COR-L47 (cell line): ENCODE measurements at regions not wholly inside any gene's neighbourhood (a gene's known extent, or its start where the extent isn't known, plus 50 kb on each side); places are given as distances from the start of the nearest gene placed in this dataset.

Experiments used
- DNase-seq: peaks from one replicate; lab custom pipeline; 2025; lab: John Stamatoyannopoulos, UW

- DNase-seq = no peak
Observed at GRCh38 chr18:45266023-45266422, 349.3 kb upstream of the SLC14A2 start.

- DNase-seq = no peak
Observed at GRCh38 chr18:45267622-45268021, 347.7 kb upstream of the SLC14A2 start.

GRCh38 chr18:45268583-45268982, 346.7 kb upstream of the SLC14A2 start:
- no peak for DNase-seq

- no peak for DNase-seq
Observed at GRCh38 chr18:45270289-45270771, 344.9 kb upstream of the SLC14A2 start.

- DNase-seq = no peak
Observed at GRCh38 chr18:45274026-45274425, 341.2 kb upstream of the SLC14A2 start.

GRCh38 chr18:45275367-45276113, 339.7 kb upstream of the SLC14A2 start:
- DNase-seq = no peak

GRCh38 chr18:45276878-45277277, 338.4 kb upstream of the SLC14A2 start:
- no peak for DNase-seq

GRCh38 chr18:45277908-45278307, 337.4 kb upstream of the SLC14A2 start:
- no peak for DNase-seq

- no peak for DNase-seq
Observed at GRCh38 chr18:45280481-45281276, 334.6 kb upstream of the SLC14A2 start.

- no peak for DNase-seq
Observed at GRCh38 chr18:45282101-45282812, 333.0 kb upstream of the SLC14A2 start.

- no peak for DNase-seq
Observed at GRCh38 chr18:45284174-45284573, 331.1 kb upstream of the SLC14A2 start.

GRCh38 chr18:45284851-45285250, 330.4 kb upstream of the SLC14A2 start:
- DNase-seq = no peak

- DNase-seq = no peak
Observed at GRCh38 chr18:45285251-45285650, 330.0 kb upstream of the SLC14A2 start.

GRCh38 chr18:45286431-45286830, 328.8 kb upstream of the SLC14A2 start:
- DNase-seq = no peak

GRCh38 chr18:45287531-45287930, 327.7 kb upstream of the SLC14A2 start:
- DNase-seq = no peak

GRCh38 chr18:45290364-45290763, 324.9 kb upstream of the SLC14A2 start:
- no peak for DNase-seq

GRCh38 chr18:45291621-45292615, 323.4 kb upstream of the SLC14A2 start:
- DNase-seq = no peak

GRCh38 chr18:45295388-45295787, 319.9 kb upstream of the SLC14A2 start:
- DNase-seq = no peak

- DNase-seq = no peak
Observed at GRCh38 chr18:45298986-45299385, 316.3 kb upstream of the SLC14A2 start.

GRCh38 chr18:45303026-45303425, 312.2 kb upstream of the SLC14A2 start:
- DNase-seq = no peak

- DNase-seq = no peak
Observed at GRCh38 chr18:45304558-45304957, 310.7 kb upstream of the SLC14A2 start.
